Mucosa of stomach (tissue), 1 donor: ENCODE measurements at regions not wholly inside any gene's neighbourhood (a gene's known extent, or its start where the extent isn't known, plus 50 kb on each side); places are given as distances from the start of the nearest gene placed in this dataset.

Source experiments
- H3K27me3 ChIP-seq: one replicate; pipeline ENCODE4 v1.7.0; 2013; ENCODE audit warnings: mild to moderate bottlenecking, low read length; ENCODE audit not compliant: control insufficient read depth, insufficient read depth
- H3K36me3 ChIP-seq: one replicate; pipeline ENCODE4 v1.7.0; 2013; ENCODE audit warnings: low read length; ENCODE audit not compliant: control insufficient read depth, insufficient read depth
- H3K4me1 ChIP-seq: one replicate; pipeline ENCODE4 v1.7.0; 2013; ENCODE audit warnings: mild to moderate bottlenecking, low read length; ENCODE audit not compliant: control insufficient read depth, insufficient read depth
- H3K4me3 ChIP-seq: one replicate; pipeline ENCODE4 v1.7.0; 2013; ENCODE audit warnings: low read length
- H3K9ac ChIP-seq: one replicate; pipeline ENCODE4 v1.7.0; 2013; ENCODE audit warnings: mild to moderate bottlenecking, low read length, moderate library complexity
- H3K9me3 ChIP-seq: one replicate; pipeline ENCODE4 v1.7.0; 2013; ENCODE audit warnings: mild to moderate bottlenecking, low read length, moderate library complexity; ENCODE audit not compliant: control insufficient read depth
- donor health status: Pancreatic carcinoma.

DNA sequence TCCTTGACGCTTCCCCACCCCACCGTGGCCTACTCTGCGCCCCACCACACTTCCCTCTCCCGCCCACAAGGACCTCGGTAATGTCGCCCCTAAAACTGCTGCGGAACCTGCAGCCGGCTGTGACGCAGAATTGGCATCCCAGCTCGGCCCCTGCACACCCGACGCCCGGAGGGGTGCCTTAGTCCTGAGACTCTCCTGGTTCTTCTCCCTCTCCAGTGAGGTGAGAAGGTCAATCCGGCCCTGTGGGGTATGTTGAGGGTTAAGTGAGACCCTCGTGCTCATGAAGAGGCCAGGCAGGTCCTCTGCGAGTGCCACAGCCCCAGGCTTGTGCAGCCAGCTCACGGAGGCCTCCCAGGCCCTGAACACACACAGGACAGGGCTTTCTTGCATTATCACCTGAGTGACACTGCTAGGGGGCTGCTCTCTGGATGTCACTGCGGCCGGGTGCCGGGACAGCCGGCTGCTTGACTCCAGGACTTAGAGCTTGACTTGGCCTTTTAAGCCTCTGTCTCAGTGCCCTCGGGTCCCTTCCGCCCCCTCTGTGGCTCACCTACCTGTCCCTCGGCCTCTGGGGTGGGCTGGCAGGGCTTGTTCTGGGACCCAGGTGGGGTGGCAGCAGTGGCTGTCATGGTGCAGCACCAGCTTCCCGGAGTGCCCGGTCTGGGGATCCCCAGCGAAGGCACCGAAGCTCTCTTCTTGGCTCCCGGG is 106.9 kb upstream of the C14orf180 start:
- no peaks in the 10 kb centered on the region for H3K9me3 ChIP-seq
- H3K9ac ChIP-seq = no peak overlapping the region
- no peak overlapping the region for H3K4me3 ChIP-seq
- peaks cover 9% of the 10 kb centered on the region for H3K27me3 ChIP-seq
- no peaks in the 10 kb centered on the region for H3K4me1 ChIP-seq
- no peaks in the 10 kb centered on the region for H3K36me3 ChIP-seq

DNA sequence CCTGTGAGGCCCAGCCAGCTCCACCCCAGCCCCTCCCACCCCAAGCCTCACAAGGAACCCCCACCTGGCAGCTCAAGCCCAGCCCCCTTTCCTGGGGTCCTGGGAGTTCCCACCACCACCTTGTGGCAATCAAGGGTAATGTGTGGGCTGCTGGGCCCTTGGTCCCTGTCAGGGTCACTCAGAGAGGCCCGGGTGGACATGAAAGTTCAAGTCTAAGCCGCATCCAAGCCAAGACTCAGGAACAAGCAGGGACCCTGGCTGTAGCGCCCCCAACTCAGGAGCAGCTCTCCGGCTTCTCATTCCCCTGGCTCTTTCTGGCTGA is 106.4 kb upstream of the C14orf180 start:
- Histone ChIP-seq H3K4me1 (no peaks in the 10 kb centered on the region), H3K27me3 (peaks cover 9% of the 10 kb centered on the region), H3K9ac (no peak overlapping the region), H3K9me3 (no peaks in the 10 kb centered on the region), H3K4me3 (no peak overlapping the region), H3K36me3 (no peaks in the 10 kb centered on the region)

DNA sequence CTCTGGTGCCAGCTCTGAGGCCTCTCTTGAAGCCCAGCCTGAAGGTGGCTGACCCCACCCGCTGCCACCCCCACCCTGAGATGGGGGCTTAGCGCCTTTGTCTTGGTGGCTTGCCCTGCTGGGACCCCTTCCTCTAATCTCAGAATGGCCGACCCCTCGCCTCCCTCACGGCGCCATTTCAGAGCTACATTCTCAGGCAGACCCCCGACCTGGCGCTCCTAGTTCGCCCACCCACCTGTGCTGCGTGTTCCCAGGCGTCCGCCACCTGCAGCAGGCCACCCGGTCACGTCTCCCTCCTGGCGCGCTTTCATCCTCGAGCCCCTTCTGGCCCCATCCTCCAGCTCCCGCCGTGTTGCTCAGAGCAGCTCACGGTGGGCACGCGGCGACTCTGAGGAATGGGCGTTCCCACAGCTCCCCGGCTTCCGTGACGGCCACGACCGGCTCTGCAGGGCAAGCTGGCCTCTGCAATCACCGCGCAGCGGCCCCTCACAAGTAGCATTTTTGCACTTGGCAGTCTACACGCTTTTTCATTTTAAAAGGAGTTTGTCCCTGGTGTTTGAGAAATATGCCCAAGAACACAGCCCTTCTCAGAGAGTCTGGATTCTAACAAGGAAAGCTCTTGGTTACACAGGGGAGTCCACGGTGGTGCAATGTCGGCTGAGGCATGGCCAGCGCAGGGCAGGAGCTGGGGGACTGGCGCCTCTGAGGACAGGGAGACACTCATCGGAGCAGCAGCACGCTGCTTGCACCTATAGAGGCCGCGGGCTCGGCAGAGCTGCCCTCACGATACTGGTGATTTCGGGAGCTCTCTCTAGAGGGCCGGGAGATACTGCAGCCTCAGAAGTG is 105.7 kb upstream of the C14orf180 start:
- H3K36me3 ChIP-seq = no peaks in the 10 kb centered on the region
- no peak overlapping the region for H3K4me3 ChIP-seq
- H3K27me3 ChIP-seq = peaks cover 9% of the 10 kb centered on the region
- H3K9ac ChIP-seq = no peak overlapping the region
- no peaks in the 10 kb centered on the region for H3K4me1 ChIP-seq
- no peaks in the 10 kb centered on the region for H3K9me3 ChIP-seq

DNA sequence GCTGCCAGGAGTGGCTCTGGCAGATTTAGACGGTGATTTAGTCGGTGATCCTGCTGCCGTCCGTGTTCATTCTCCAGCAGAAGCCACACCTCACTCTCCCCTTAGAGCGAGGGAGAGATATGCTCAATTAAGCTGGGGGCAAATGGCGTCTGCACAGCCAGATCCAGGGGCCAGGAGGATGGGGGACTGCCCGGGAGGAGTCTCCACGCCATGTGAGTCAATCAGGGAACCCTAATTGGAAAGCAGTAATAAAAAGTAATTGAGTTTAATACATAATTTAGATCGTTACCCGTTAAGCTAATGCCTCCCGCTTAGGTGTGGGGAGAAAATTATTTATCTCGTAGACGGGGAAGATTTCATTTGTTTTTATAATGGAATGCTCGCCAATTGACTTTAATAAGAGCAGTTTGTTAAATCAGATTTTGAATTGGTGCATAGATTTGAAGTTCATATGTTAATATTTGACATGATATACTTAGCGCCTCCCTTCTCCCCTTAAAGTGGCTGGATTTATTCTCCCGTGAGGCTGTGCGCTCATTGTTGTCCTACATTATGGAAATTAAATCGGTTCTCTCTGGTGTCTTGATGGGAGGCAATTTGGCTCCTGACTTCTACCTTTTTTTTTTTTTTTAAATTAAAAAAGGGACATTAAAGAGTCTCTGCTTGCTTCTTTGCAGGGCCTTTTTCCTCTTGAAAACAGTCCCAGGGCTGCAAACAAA is 104.9 kb upstream of the C14orf180 start:
- no peaks in the 10 kb centered on the region for H3K36me3 ChIP-seq
- H3K27me3 ChIP-seq = peaks cover 9% of the 10 kb centered on the region
- no peak overlapping the region for H3K4me3 ChIP-seq
- H3K9ac ChIP-seq = no peak overlapping the region
- no peaks in the 10 kb centered on the region for H3K4me1 ChIP-seq
- H3K9me3 ChIP-seq = no peaks in the 10 kb centered on the region

- H3K36me3 ChIP-seq = no peaks in the 10 kb centered on the region
- H3K4me3 ChIP-seq = no peak overlapping the region
- H3K9me3 ChIP-seq = no peaks in the 10 kb centered on the region
- no peak overlapping the region for H3K9ac ChIP-seq
- no peaks in the 10 kb centered on the region for H3K4me1 ChIP-seq
- peaks cover 9% of the 10 kb centered on the region for H3K27me3 ChIP-seq
Measured at GRCh38 chr14:104475256-104475655, 104.3 kb upstream of the C14orf180 start.

DNA sequence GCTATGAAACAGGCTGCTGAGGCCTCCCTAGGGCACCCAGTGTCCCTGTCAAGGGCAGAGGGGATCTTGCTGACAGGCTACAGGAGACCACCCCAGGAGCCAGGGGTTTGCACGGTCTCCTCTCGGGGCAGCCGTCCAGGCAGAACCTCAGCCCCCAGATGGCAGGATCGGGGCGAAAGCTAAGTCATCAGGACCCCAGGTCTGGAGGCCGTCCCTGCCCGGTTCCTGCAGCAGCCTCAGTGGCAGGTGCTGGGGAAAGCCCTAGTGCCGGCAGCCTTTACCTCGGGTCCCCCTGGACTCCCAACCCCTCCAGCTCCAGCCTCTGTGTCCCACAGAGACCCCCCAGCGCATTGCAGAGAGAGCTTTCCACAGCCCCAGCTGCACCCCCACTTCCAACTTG is 103.8 kb upstream of the C14orf180 start:
- no peaks in the 10 kb centered on the region for H3K36me3 ChIP-seq
- peaks cover 9% of the 10 kb centered on the region for H3K27me3 ChIP-seq
- H3K9me3 ChIP-seq = no peaks in the 10 kb centered on the region
- no peak overlapping the region for H3K9ac ChIP-seq
- no peak overlapping the region for H3K4me3 ChIP-seq
- H3K4me1 ChIP-seq = no peaks in the 10 kb centered on the region

DNA sequence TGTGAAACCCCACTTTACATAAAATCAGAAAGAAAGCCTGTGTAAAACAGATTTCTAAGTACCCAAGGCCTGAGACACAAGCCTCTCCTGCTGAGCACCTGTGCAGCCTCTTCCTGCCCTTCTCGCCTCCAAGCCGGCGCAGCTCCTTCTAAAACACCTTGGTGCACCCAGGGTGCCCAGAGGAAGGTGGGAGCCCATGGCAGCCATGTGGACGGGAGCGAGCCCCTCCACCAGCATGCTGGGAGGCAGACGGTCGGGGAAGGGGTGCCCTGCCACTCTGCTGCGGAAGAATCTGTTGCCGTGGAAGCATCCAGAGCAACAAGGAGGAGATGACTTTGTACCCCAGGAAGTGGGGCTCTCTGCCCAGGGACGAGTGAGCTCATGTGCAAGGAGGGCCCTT is 103.1 kb upstream of the C14orf180 start:
- no peak overlapping the region for H3K9ac ChIP-seq
- peaks cover 9% of the 10 kb centered on the region for H3K27me3 ChIP-seq
- no peaks in the 10 kb centered on the region for H3K9me3 ChIP-seq
- H3K36me3 ChIP-seq = no peaks in the 10 kb centered on the region
- H3K4me1 ChIP-seq = no peaks in the 10 kb centered on the region
- no peak overlapping the region for H3K4me3 ChIP-seq

- Histone ChIP-seq H3K27me3 (peaks cover 8% of the 10 kb centered on the region), H3K4me1 (no peaks in the 10 kb centered on the region), H3K9ac (no peak overlapping the region), H3K36me3 (no peaks in the 10 kb centered on the region), H3K9me3 (no peaks in the 10 kb centered on the region), H3K4me3 (no peak overlapping the region)
Measured at GRCh38 chr14:104477117-104477623, 102.4 kb upstream of the C14orf180 start.

DNA sequence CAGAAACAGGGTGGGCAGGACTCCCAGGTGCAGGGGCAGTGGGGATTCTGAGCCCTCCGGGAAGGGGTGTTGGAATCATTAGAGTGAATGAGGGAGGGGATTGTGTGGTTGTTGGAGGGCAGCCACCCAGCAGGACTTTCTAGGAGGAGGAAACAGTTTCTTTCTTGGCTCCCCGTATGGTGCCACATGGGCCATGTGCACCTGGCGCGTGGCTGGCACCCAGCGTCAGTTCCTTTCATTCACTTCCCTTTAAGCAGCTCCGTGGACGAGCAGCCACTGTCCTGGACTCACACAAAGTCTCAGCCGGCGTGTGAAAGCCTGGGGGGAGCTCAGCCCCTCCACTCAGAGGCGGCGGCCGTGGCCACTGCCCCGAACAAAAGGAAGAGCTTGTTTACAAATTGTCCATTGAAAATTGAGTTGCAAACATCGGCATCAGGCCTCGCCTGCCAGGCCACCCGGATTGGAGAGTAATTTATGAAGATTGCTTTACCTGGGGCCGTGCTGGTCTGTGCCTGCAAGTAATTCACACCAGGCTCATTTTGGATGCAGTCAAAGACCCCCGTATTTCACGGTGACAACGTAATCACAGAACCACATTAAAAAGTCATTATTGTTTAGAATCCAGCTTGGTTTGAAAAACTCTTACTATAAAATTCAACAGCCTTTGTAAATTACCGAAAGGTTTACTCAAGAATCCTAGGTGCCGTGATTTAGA is 101.7 kb upstream of the C14orf180 start:
- Histone ChIP-seq H3K9me3 (no peaks in the 10 kb centered on the region), H3K27me3 (peaks cover 2% of the 10 kb centered on the region), H3K9ac (no peak overlapping the region), H3K36me3 (no peaks in the 10 kb centered on the region), H3K4me1 (no peaks in the 10 kb centered on the region), H3K4me3 (no peak overlapping the region)

- H3K4me3 ChIP-seq = no peak overlapping the region
- H3K9me3 ChIP-seq = no peaks in the 10 kb centered on the region
- H3K9ac ChIP-seq = no peak overlapping the region
- H3K27me3 ChIP-seq = no peaks in the 10 kb centered on the region
- H3K36me3 ChIP-seq = no peaks in the 10 kb centered on the region
- no peaks in the 10 kb centered on the region for H3K4me1 ChIP-seq
Measured at GRCh38 chr14:104478656-104479055, 100.9 kb upstream of the C14orf180 start.

- H3K9ac ChIP-seq = no peak overlapping the region
- H3K27me3 ChIP-seq = no peaks in the 10 kb centered on the region
- no peaks in the 10 kb centered on the region for H3K9me3 ChIP-seq
- H3K36me3 ChIP-seq = no peaks in the 10 kb centered on the region
- no peaks in the 10 kb centered on the region for H3K4me1 ChIP-seq
- no peak overlapping the region for H3K4me3 ChIP-seq
Measured at GRCh38 chr14:104479901-104480300, 99.7 kb upstream of the C14orf180 start.
